WTC11 (cell line): ENCODE measurements at regions not wholly inside any gene's neighbourhood (a gene's known extent, or its start where the extent isn't known, plus 50 kb on each side); places are given as distances from the start of the nearest gene placed in this dataset.

Source experiments
- ATAC-seq: fragments of 200-7000 bp; cut with Tn5 transposase; 2 replicates; pipeline ENCODE4 v1.10.0; 2021; ENCODE audit warnings: mild to moderate bottlenecking, moderate library complexity
- CTCF ChIA-PET: fragments of 300-600 bp; sonication (Branson Sonifier 250); formaldehyde crosslinking; loops from one replicate; lab custom pipeline; 2021; ENCODE audit warnings: antibody characterized with exemption; lab: Charles Lee
- POLR2A ChIA-PET: fragments of 350-600 bp; sonication (Branson Sonifier 250); formaldehyde crosslinking; loops from one replicate; lab custom pipeline; 2021; ENCODE audit warnings: antibody characterized with exemption; lab: Charles Lee
- DNase-seq: peaks from one replicate; pipeline ENCODE4 v3.0.0; 2021; ENCODE audit warnings: low spot score
- H3K27ac Mint-ChIP-seq: 2 replicates; pipeline ENCODE4 v1.8.0; 2021; ENCODE audit warnings: mixed read lengths
- H3K27me3 Mint-ChIP-seq: 2 replicates; pipeline ENCODE4 v1.8.0; 2021; ENCODE audit warnings: low read depth, mild to moderate bottlenecking, moderate library complexity, mixed read lengths
- H3K36me3 Mint-ChIP-seq: 2 replicates; pipeline ENCODE4 v1.8.0; 2021; ENCODE audit warnings: mixed read lengths
- H3K4me1 Mint-ChIP-seq: 2 replicates; pipeline ENCODE4 v1.8.0; 2022; ENCODE audit warnings: mixed read lengths
- H3K4me3 Mint-ChIP-seq: 2 replicates; pipeline ENCODE4 v1.8.0; 2021; ENCODE audit warnings: mild to moderate bottlenecking, moderate library complexity, mixed read lengths
- H3K9me3 Mint-ChIP-seq: 2 replicates; pipeline ENCODE4 v1.8.0; 2021; ENCODE audit warnings: mixed read lengths
- AFF4 ChIP-seq: sonication (generic); formaldehyde crosslinking; IDR thresholded peaks from 2 replicates; pipeline ENCODE4 v1.8.1; 2023; ENCODE audit warnings: mild to moderate bottlenecking, missing genetic modification reagents, borderline replicate concordance
- ATF6 ChIP-seq: sonication (generic); formaldehyde crosslinking; IDR thresholded peaks from 2 replicates; pipeline ENCODE4 v1.8.1; 2023; ENCODE audit warnings: mild to moderate bottlenecking, missing genetic modification reagents
- ELF4 ChIP-seq: sonication (generic); formaldehyde crosslinking; IDR thresholded peaks from 2 replicates; pipeline ENCODE4 v1.8.1; 2022; ENCODE audit warnings: low read depth, mild to moderate bottlenecking, moderate library complexity, missing genetic modification reagents
- ERG ChIP-seq: fragments of 250-450 bp; sonication (Bioruptor Pico); IDR thresholded peaks from 2 replicates; pipeline ENCODE4 v1.8.0; 2021; ENCODE audit warnings: mild to moderate bottlenecking
- GABPB1 ChIP-seq: sonication (generic); formaldehyde crosslinking; IDR thresholded peaks from 2 replicates; pipeline ENCODE4 v1.8.1; 2023; ENCODE audit warnings: mild to moderate bottlenecking, missing genetic modification reagents
- HMGXB4 ChIP-seq: sonication (generic); formaldehyde crosslinking; IDR thresholded peaks from 2 replicates; pipeline ENCODE4 v1.8.1; 2023; ENCODE audit warnings: mild to moderate bottlenecking, moderate library complexity, missing genetic modification reagents
- IRF2 ChIP-seq: sonication (generic); formaldehyde crosslinking; IDR thresholded peaks from 2 replicates; pipeline ENCODE4 v1.8.0; 2022; ENCODE audit warnings: low read depth, missing genetic modification reagents, borderline replicate concordance
- MXD4 ChIP-seq: fragments of 250-450 bp; sonication (Bioruptor Pico); IDR thresholded peaks from 2 replicates; pipeline ENCODE4 v1.8.0; 2021; ENCODE audit warnings: mild to moderate bottlenecking, moderate library complexity, borderline replicate concordance
- NR1H2 ChIP-seq: sonication (generic); formaldehyde crosslinking; IDR thresholded peaks from 2 replicates; pipeline ENCODE4 v1.9.0; 2021; ENCODE audit warnings: mild to moderate bottlenecking, moderate library complexity, missing genetic modification reagents
- OVOL2 ChIP-seq: fragments of 250-450 bp; sonication (Bioruptor Pico); IDR thresholded peaks from 2 replicates; pipeline ENCODE4 v1.9.0; 2021; ENCODE audit warnings: mild to moderate bottlenecking, borderline replicate concordance
- PRRX2 ChIP-seq: fragments of 250-450 bp; sonication (Bioruptor Pico); IDR thresholded peaks from 2 replicates; pipeline ENCODE4 v1.8.0; 2021; ENCODE audit warnings: mild to moderate bottlenecking
- RELA ChIP-seq: sonication (generic); formaldehyde crosslinking; IDR thresholded peaks from 2 replicates; pipeline ENCODE4 v1.8.1; 2022; ENCODE audit warnings: missing genetic modification reagents, mild to moderate bottlenecking, borderline replicate concordance
- STAT6 ChIP-seq: sonication (generic); formaldehyde crosslinking; conservative IDR thresholded peaks from 2 replicates; pipeline ENCODE4 v1.8.1; 2023; ENCODE audit warnings: mild to moderate bottlenecking, low read depth, missing genetic modification reagents, moderate library complexity
- TCF7 ChIP-seq: sonication (generic); formaldehyde crosslinking; IDR thresholded peaks from 2 replicates; pipeline ENCODE4 v1.8.0; 2022; ENCODE audit warnings: mild to moderate bottlenecking, low read depth, missing genetic modification reagents, moderate library complexity
- ZBTB21 ChIP-seq: sonication (generic); formaldehyde crosslinking; IDR thresholded peaks from 2 replicates; pipeline ENCODE4 v1.8.1; 2023; ENCODE audit warnings: mild to moderate bottlenecking, missing genetic modification reagents, borderline replicate concordance
- ZNF396 ChIP-seq: fragments of 250-450 bp; sonication (Bioruptor Pico); IDR thresholded peaks from 2 replicates; pipeline ENCODE4 v1.8.0; 2021; ENCODE audit warnings: mild to moderate bottlenecking, moderate library complexity, borderline replicate concordance
- ZNF671 ChIP-seq: fragments of 250-450 bp; sonication (Bioruptor Pico); IDR thresholded peaks from 2 replicates; pipeline ENCODE4 v1.8.0; 2021; ENCODE audit warnings: mild to moderate bottlenecking

- no peak for TF ChIP-seq IRF2 (CRISPR knock-in tag)
Measured at GRCh38 chr6:167644412-167645132, 182.1 kb upstream of the AFDN start (continued).

- POLR2A ChIA-PET, result no interaction called here
- CTCF ChIA-PET, result no interaction called here
Measured at GRCh38 chr6:167645368-167645767, 181.3 kb upstream of the AFDN start.

GRCh38 chr6:167647306-167647705, 179.4 kb upstream of the AFDN start:
- Mint-ChIP-seq H3K4me1 (peaks cover 27% of the 10 kb centered on the region), H3K27me3 (no peaks in the 10 kb centered on the region), H3K27ac (no peak overlapping the region), H3K36me3 (no peaks in the 10 kb centered on the region), H3K9me3 (no peaks in the 10 kb centered on the region), H3K4me3 (no peak overlapping the region)
- ATAC-seq (no peak), DNase-seq (no peak)
- CTCF ChIA-PET, result no interaction called here
- POLR2A ChIA-PET, result no interaction called here
- TF ChIP-seq PRRX2 (no peak), STAT6 (CRISPR knock-in tag) (no peak), OVOL2 (CRISPR knock-in tag) (no peak), RELA (CRISPR knock-in tag) (no peak), ZNF396 (no peak), TCF7 (CRISPR knock-in tag) (no peak), HMGXB4 (CRISPR knock-in tag) (no peak), NR1H2 (CRISPR knock-in tag) (no peak), AFF4 (no peak), ZBTB21 (no peak), ELF4 (CRISPR knock-in tag) (no peak)

More at GRCh38 chr6:167645368-167645767, 181.3 kb upstream of the AFDN start:
- DNase-seq, result no peak
- no peak for ATAC-seq
- no peak overlapping the region for H3K27ac Mint-ChIP-seq
- H3K36me3 Mint-ChIP-seq, result no peaks in the 10 kb centered on the region; the same call in 1 of the 2 replicates
- peaks cover 27% of the 10 kb centered on the region for H3K4me1 Mint-ChIP-seq
- H3K9me3 Mint-ChIP-seq, result peaks cover 9% of the 10 kb centered on the region
- no peak for TF ChIP-seq MXD4
- TF ChIP-seq ATF6, result no peak
- TF ChIP-seq ZNF671 (CRISPR knock-in tag), result no peak
- no peak for TF ChIP-seq GABPB1 (CRISPR knock-in tag)
- TF ChIP-seq ERG, result no peak
- H3K27me3 Mint-ChIP-seq, result no peaks in the 10 kb centered on the region
- no peak overlapping the region for H3K4me3 Mint-ChIP-seq
